OCI-LY7 (cell line): ENCODE measurements at regions not wholly inside any gene's neighbourhood (a gene's known extent, or its start where the extent isn't known, plus 50 kb on each side); places are given as distances from the start of the nearest gene placed in this dataset.

Experiments used
- EZH2phosphoT487 ChIP-seq: fragments of 200-600 bp; sonication (generic); IDR thresholded peaks from 2 replicates; pipeline ENCODE4 v1.6.1; 2018; ENCODE audit warnings: low read depth, borderline replicate concordance, mild to moderate bottlenecking, mixed run types, antibody characterized with exemption, low read length, moderate library complexity, mixed read lengths
- TF ChIP-seq, protein P1 (sequence below): fragments of 200-600 bp; sonication (generic); conservative IDR thresholded peaks from 2 replicates; pipeline ENCODE4 v1.5.1; 2014; ENCODE audit warnings: mild to moderate bottlenecking, antibody characterized with exemption, low read length, moderate library complexity, mixed read lengths

- TF ChIP-seq, protein P1, sequence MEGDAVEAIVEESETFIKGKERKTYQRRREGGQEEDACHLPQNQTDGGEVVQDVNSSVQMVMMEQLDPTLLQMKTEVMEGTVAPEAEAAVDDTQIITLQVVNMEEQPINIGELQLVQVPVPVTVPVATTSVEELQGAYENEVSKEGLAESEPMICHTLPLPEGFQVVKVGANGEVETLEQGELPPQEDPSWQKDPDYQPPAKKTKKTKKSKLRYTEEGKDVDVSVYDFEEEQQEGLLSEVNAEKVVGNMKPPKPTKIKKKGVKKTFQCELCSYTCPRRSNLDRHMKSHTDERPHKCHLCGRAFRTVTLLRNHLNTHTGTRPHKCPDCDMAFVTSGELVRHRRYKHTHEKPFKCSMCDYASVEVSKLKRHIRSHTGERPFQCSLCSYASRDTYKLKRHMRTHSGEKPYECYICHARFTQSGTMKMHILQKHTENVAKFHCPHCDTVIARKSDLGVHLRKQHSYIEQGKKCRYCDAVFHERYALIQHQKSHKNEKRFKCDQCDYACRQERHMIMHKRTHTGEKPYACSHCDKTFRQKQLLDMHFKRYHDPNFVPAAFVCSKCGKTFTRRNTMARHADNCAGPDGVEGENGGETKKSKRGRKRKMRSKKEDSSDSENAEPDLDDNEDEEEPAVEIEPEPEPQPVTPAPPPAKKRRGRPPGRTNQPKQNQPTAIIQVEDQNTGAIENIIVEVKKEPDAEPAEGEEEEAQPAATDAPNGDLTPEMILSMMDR = no peak
- TF ChIP-seq EZH2phosphoT487 = no peak
Measured at GRCh38 chr1:83750201-83750600, 248.7 kb downstream of the TTLL7 start.
